Heart left ventricle (tissue), 13 donors: ENCODE measurements at regions not wholly inside any gene's neighbourhood (a gene's known extent, or its start where the extent isn't known, plus 50 kb on each side); places are given as distances from the start of the nearest gene placed in this dataset.

Experiments
- CTCF ChIP-seq, 12 donors: fragments of 200-600 bp; sonication (generic) in 4 of 12; IDR thresholded peaks; one replicate each; pipeline versions ENCODE4 v1.5.0 to v1.8.0; 2018 to 2022; ENCODE audit warnings: antibody characterized with exemption in 12 of 12, mild to moderate bottlenecking in 5 of 12
- POLR2A ChIP-seq, 2 donors: fragments of 450-650 bp; IDR thresholded peaks; one replicate each; pipeline ENCODE4 v1.6.1; 2017; ENCODE audit warnings: antibody characterized with exemption in 2 of 2, mild to moderate bottlenecking in 2 of 2, moderate library complexity in 2 of 2
- donor health status: ischemic (EF 13 %, LVEDD 7.1; RV severe dilation, severe dysfunction).
- donor health status: DM: no; HTN: yes; CAD: no.
- donor health status: DM: no; HTN: no; CAD: no.
- donor health status: ischemic (EF 25% LVEDD 6.9; RV normal size, moderate dysfunction).
- donor health status: ischemic (EF 25% LVEDD 5.7; RV mildly dilated, moderate dysfunction).
- donor health status: ischemic (EF 35%, LVEDD 5.7; RV mildly dilated, moderate dysfunction).
- donor health status: nonischemic (EF 11% LVEDD 7.7; RV severe dilation, severe dysfunction).
- donor health status: DM: yes; HTN: yes; CAD: no.
- donor health status: PGD.
- donor health status: ischemic (EF 29% LVEDD 5.4; RV normal size, mild dysfunction).
- donor health status: nonischemic (EF 23%, LVEDD 6.1; RV moderate dilation, normal function).

GRCh38 chr10:133013463-133013862 lies 71.1 kb upstream of the CFAP46 start:
- TF ChIP-seq CTCF (IDR thresholded peaks at IDR 0.05) (no peak), POLR2A (IDR thresholded peaks at IDR 0.05) (no peak)
